BLaER1 (cell line): ENCODE measurements at regions not wholly inside any gene's neighbourhood (a gene's known extent, or its start where the extent isn't known, plus 50 kb on each side); places are given as distances from the start of the nearest gene placed in this dataset.

Source experiments
- H3K27ac ChIP-seq: shearing (Covaris generic); formaldehyde crosslinking; 2 replicates; pipeline ENCODE4 v1.8.1; 2022
- H3K27me3 ChIP-seq: shearing (Covaris generic); formaldehyde crosslinking; 2 replicates; pipeline ENCODE4 v1.8.1; 2022
- H3K36me3 ChIP-seq: shearing (Covaris generic); formaldehyde crosslinking; 2 replicates; pipeline ENCODE4 v1.8.1; 2022
- H3K4me1 ChIP-seq: shearing (Covaris generic); formaldehyde crosslinking; 2 replicates; pipeline ENCODE4 v1.8.1; 2022
- H3K4me2 ChIP-seq: shearing (Covaris generic); formaldehyde crosslinking; 2 replicates; pipeline ENCODE4 v1.8.1; 2022
- H3K4me3 ChIP-seq: shearing (Covaris generic); formaldehyde crosslinking; 2 replicates; pipeline ENCODE4 v1.8.1; 2022
- H3K9ac ChIP-seq: shearing (Covaris generic); formaldehyde crosslinking; 2 replicates; pipeline ENCODE4 v1.8.1; 2022
- H3K9me3 ChIP-seq: shearing (Covaris generic); formaldehyde crosslinking; 2 replicates; pipeline ENCODE4 v1.8.1; 2022
- H4K20me1 ChIP-seq: shearing (Covaris generic); formaldehyde crosslinking; 2 replicates; pipeline ENCODE4 v1.8.1; 2022
- Cebpa-rat ChIP-seq: shearing (Covaris generic); IDR thresholded peaks from 2 replicates; pipeline ENCODE4 v1.8.1; 2022

DNA sequence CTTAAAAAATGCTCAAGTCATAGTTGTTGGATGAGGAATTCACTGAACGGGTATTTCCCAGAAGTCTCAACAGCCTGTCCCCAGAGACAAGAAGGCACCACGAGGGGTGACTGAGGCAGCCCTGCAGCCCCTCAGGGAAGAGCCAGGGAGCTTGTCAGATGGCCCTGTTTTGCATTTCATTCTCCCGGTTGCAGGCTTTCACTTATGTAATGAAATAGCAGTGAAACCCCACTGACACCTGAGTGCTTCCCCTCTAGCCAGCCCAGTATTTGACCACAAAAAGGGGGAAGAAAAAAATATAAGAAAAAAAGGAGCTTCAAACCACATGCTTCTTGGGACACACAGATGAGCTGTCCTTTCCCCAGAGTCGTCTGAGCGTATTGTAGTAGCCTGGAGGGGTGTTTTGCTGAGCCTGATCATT is 75.3 kb upstream of the IL12B start:
- H3K9me3 ChIP-seq, result no peaks in the 10 kb centered on the region
- H4K20me1 ChIP-seq, result no peaks in the 10 kb centered on the region
- H3K4me3 ChIP-seq, result no peak overlapping the region
- H3K36me3 ChIP-seq, result no peaks in the 10 kb centered on the region
- TF ChIP-seq Cebpa-rat, result no peak
- peaks cover 29% of the 10 kb centered on the region for H3K4me1 ChIP-seq
- H3K27ac ChIP-seq, result no peak overlapping the region
- H3K9ac ChIP-seq, result no peak overlapping the region
- H3K4me2 ChIP-seq, result peak overlapping the region; percentile 67
- H3K27me3 ChIP-seq, result no peaks in the 10 kb centered on the region

DNA sequence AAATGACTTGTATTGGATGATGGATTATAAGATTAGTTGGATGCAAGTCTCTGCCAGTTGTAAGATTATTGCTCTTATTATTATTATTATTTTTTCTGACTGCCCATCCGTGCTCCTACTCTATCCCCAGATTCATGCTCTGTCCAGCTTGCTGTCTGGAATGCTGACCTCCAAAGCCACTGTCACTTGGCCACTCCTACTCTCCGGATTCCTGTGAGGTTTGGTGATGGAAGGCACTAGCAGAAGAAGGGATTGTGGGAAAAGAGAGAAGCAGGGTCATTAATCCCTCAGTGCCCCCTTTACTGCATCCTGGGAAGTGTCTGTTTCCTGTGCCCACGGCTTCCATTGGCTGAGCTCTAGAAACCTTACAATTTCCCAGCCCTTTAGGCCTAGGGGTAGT is 76.3 kb upstream of the IL12B start:
- H3K9ac ChIP-seq, result no peak overlapping the region
- no peak for TF ChIP-seq Cebpa-rat
- H3K27me3 ChIP-seq, result no peaks in the 10 kb centered on the region
- no peak overlapping the region for H3K4me2 ChIP-seq
- H3K4me3 ChIP-seq, result no peak overlapping the region
- no peaks in the 10 kb centered on the region for H3K9me3 ChIP-seq
- H4K20me1 ChIP-seq, result no peaks in the 10 kb centered on the region
- H3K36me3 ChIP-seq, result no peaks in the 10 kb centered on the region
- no peak overlapping the region for H3K27ac ChIP-seq
- peaks cover 38% of the 10 kb centered on the region for H3K4me1 ChIP-seq

DNA sequence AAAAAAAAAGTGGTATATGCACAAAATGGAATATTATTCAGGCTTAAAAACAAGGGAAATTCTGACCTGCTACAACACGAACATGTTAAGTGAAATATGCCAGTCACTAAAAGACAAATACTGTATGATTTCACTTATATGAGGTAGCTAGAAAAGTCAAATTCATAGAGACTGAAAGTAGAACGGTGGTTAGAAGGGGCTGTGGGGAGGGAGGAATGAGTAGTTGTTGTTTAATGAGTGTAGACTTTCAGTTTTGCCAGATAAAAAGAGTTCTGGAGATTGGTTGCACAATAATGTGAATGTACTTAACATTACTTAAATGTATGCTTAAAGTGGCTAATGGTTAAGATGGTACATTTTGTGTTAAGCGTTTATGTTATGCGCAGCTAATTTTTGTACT is 79.5 kb upstream of the IL12B start:
- no peaks in the 10 kb centered on the region for H3K9me3 ChIP-seq
- peaks cover 53% of the 10 kb centered on the region for H3K4me1 ChIP-seq
- no peaks in the 10 kb centered on the region for H4K20me1 ChIP-seq
- H3K27ac ChIP-seq, result no peak overlapping the region
- TF ChIP-seq Cebpa-rat, result no peak
- no peak overlapping the region for H3K9ac ChIP-seq
- H3K27me3 ChIP-seq, result no peaks in the 10 kb centered on the region
- no peak overlapping the region for H3K4me3 ChIP-seq
- H3K4me2 ChIP-seq, result no peak overlapping the region
- H3K36me3 ChIP-seq, result no peaks in the 10 kb centered on the region

DNA sequence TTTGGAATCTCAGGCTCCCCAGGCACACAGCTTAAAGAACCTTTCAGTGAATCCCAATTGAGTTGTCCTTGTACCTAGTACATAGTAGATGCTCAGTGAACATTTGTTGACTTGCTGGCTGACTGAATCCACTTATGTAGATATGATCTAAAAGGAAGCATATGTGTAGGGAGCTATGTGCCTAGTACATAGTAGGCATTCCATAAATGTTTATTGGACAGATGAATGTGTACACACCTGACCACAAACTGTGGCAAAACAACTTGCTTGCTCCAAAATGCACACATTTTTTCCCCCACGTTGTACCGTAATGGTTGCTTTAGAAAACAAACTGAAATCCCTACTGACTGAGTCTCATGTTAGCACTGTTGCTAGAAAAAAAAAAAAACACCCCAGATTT is 80.2 kb upstream of the IL12B start:
- Histone ChIP-seq H3K27ac (no peak overlapping the region), H3K36me3 (no peaks in the 10 kb centered on the region), H4K20me1 (no peaks in the 10 kb centered on the region), H3K4me1 (peaks cover 46% of the 10 kb centered on the region), H3K4me3 (no peak overlapping the region), H3K9ac (no peak overlapping the region), H3K9me3 (no peaks in the 10 kb centered on the region), H3K27me3 (no peaks in the 10 kb centered on the region), H3K4me2 (0 out of 2 replicates have a peak overlapping the region, but pooled peaks have one; percentile 74)
- TF ChIP-seq Cebpa-rat, result no peak

DNA sequence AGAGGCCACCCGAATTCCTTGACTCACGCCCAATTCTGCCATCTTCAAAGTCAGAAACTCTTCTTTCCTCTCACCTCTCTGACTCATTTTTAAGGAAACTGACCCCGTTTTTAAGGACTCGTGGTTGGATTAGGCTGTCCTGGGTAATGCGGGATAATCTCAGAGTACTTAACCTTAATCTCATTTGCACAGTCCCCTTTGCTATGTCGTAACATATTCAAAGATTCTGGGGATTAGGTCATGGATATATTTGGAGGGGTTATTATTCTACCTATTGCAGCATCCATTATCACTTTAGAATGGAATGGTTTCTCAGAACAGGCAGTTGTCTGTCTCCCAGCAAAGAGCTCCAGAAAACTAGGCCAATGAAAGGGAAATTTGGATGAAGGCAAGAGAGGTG is 80.8 kb upstream of the IL12B start:
- Histone ChIP-seq H4K20me1 (no peaks in the 10 kb centered on the region), H3K9me3 (no peaks in the 10 kb centered on the region), H3K4me1 (peaks cover 40% of the 10 kb centered on the region), H3K36me3 (no peaks in the 10 kb centered on the region), H3K4me2 (peak overlapping the region; percentile 74), H3K4me3 (no peak overlapping the region), H3K27me3 (no peaks in the 10 kb centered on the region), H3K9ac (no peak overlapping the region), H3K27ac (no peak overlapping the region)
- no peak for TF ChIP-seq Cebpa-rat

DNA sequence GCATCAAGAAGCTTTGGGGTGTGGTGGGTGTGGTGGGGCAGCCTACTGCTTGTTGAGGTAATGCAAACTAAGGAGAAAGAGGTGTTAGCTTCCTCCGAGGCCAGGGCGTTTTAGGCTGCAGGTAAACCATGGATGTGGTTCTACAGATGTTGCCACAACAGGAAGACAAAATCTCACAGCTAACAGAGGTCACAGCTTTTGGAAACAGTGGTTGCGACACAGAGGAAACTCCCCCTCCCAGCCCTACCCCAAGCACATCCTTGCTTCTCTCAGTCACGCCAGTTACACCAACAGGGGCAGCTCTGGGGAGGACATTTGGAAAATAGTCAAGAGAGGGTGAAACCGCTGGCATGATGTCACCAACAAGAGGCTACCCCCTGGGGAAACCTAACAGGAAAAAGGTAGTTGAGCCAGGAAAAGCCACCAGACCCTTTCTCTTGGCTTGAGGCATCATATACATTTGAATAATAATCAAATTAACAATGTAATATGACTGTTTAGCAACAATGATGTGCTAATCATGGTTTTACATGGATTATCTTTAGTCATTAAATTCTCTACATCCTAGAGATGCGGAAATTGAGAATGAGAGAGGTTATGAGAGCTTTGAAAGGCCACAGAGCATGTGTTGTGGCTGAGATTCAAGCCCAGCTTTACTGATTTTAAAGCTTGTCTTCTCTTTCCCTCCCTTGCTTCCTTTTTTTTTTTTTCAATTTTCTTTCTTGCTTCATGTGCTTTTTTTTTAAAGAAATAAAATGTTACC is 82.2 kb upstream of the IL12B start:
- Histone ChIP-seq H3K4me2 (peak overlapping the region; percentile 74), H3K4me1 (peaks cover 39% of the 10 kb centered on the region), H3K36me3 (no peaks in the 10 kb centered on the region), H3K27ac (peak overlapping the region; percentile 66), H4K20me1 (no peaks in the 10 kb centered on the region), H3K4me3 (no peak overlapping the region), H3K9me3 (no peaks in the 10 kb centered on the region), H3K27me3 (no peaks in the 10 kb centered on the region), H3K9ac (no peak overlapping the region)
- peak; percentile 96 for TF ChIP-seq Cebpa-rat

DNA sequence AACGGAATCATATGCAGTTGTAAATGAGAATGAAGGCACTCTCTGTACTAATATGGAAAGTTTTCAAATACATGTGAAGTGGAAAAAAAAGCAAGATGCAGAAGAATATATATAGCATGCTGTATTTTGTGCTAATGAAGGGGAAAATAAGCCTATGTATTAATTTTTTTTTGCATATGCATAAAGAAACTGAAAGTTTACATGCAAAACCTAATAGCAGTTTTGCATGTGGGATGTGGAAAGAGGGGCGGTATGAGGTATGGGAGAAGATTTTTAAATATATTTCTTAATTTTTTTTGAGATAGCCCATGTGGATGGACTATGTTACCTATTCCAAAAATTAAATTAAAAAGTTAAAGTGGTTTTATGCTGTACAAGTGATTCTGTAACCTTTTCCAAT is 83.7 kb upstream of the IL12B start:
- no peaks in the 10 kb centered on the region for H3K9me3 ChIP-seq
- H3K27ac ChIP-seq, result no peak overlapping the region

DNA sequence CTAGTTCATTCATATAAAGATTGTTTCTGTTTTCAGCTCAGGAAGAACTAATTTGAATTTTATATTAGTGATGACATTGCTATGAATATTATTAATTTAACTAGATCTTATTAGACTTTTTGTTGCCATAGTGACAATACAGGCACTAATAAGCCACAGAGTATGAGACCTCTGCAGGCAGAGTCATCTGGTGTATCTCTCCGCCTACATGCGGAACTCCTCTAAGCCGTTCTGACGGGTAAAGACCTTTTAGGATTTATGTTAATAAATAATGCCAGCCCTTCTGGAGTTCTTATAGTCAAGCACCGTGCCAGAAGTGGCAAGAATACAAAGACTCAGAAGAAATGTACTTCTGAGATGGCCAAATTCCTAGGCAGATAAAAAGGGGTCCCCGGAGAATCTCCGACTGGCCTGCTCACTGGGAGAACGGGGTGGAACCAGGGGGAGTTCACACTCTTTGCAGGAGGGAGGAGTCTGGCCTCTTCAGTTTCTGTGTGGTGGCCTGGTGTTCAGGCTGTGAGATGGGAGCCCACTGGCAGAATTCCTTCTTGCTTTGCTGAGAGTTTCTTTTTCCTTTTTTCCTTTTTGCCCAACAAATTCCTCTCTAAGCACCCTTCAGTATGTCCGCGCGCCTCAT is 85.1 kb upstream of the IL12B start:
- Histone ChIP-seq H4K20me1 (no peaks in the 10 kb centered on the region), H3K27me3 (no peaks in the 10 kb centered on the region), H3K4me1 (peaks cover 39% of the 10 kb centered on the region), H3K9ac (no peak overlapping the region), H3K9me3 (no peaks in the 10 kb centered on the region), H3K4me3 (no peak overlapping the region), H3K36me3 (no peaks in the 10 kb centered on the region), H3K27ac (no peak overlapping the region), H3K4me2 (no peak overlapping the region)
- TF ChIP-seq Cebpa-rat, result no peak

More for the DNA sequence above, 83.7 kb upstream of the IL12B start:
- Histone ChIP-seq H3K4me3 (no peak overlapping the region), H3K9ac (no peak overlapping the region), H3K36me3 (no peaks in the 10 kb centered on the region), H3K4me2 (no peak overlapping the region), H4K20me1 (no peaks in the 10 kb centered on the region), H3K27me3 (no peaks in the 10 kb centered on the region), H3K4me1 (peaks cover 39% of the 10 kb centered on the region)
- no peak for TF ChIP-seq Cebpa-rat

DNA sequence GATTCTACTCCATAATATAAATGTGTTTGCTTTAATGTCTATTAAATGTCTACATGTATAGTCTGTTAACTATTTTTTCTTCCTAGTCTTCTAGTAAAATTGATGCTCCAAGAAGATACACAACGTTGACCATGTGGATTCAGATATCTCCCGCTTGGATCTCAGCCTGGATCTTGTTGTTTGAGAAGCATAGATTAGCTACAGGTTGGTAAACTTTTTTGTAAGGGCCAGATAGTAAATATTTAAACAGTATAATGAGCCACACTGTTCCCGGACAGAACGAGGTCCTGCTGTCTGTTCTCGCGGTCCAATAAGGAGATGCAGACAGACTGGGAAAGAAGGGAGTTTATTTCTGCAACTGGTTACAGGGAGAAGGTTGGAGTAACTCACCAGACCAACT is 86.2 kb upstream of the IL12B start:
- Histone ChIP-seq H3K27me3 (no peaks in the 10 kb centered on the region), H3K36me3 (no peaks in the 10 kb centered on the region), H3K4me2 (no peak overlapping the region), H4K20me1 (no peaks in the 10 kb centered on the region), H3K27ac (no peak overlapping the region), H3K9me3 (no peaks in the 10 kb centered on the region), H3K4me3 (no peak overlapping the region), H3K9ac (no peak overlapping the region), H3K4me1 (peaks cover 31% of the 10 kb centered on the region)
- no peak for TF ChIP-seq Cebpa-rat

DNA sequence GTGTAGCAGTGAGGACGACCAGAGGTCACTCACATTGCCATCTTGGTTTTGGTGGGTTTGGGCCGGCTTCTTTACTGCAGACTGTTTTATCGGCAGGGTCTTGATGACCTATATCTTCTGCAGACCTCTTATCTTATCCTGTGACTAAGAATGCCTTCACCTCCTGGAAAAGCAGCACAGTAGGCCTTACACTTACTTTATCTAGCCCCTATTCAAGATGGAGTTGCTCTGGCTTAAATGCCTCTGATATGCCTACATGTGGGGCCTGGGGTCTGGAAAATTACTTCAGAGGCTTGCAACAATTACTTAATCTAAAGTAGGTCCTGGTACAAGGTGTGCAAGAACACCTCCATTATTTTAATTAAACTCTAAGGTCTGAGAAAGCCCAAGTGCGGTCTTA is 86.9 kb upstream of the IL12B start:
- Histone ChIP-seq H3K27me3 (no peaks in the 10 kb centered on the region), H4K20me1 (no peaks in the 10 kb centered on the region), H3K9me3 (no peaks in the 10 kb centered on the region), H3K27ac (no peak overlapping the region), H3K4me3 (no peak overlapping the region), H3K4me2 (no peak overlapping the region), H3K36me3 (no peaks in the 10 kb centered on the region), H3K4me1 (peaks cover 24% of the 10 kb centered on the region), H3K9ac (no peak overlapping the region)
- TF ChIP-seq Cebpa-rat, result no peak
